Choroid plexus epithelial cell (primary cell): ENCODE measurements at regions not wholly inside any gene's neighbourhood (a gene's known extent, or its start where the extent isn't known, plus 50 kb on each side); places are given as distances from the start of the nearest gene placed in this dataset.

Experiments
- DNase-seq: peaks from one replicate; pipeline ENCODE4 v3.0.0-alpha.2; 2010; ENCODE audit warnings: low read depth
- H3K4me3 ChIP-seq: 2 replicates; pipeline ENCODE4 v1.5.1; 2011; ENCODE audit warnings: low read depth, mild to moderate bottlenecking, control low read depth, low read length, moderate library complexity
- CTCF ChIP-seq: conservative IDR thresholded peaks from 2 replicates; pipeline ENCODE4 v1.5.1; 2011; ENCODE audit warnings: low read depth, mild to moderate bottlenecking, control low read depth, inconsistent platforms, low read length, moderate library complexity

- TF ChIP-seq CTCF: no peak
- no peak overlapping the region for H3K4me3 ChIP-seq
- DNase-seq: no peak
These were observed 136.1 kb downstream of the CEP135 start for GRCh38 chr4:56084851-56085250.
